ENCODE measurements at regions not wholly inside any gene's neighbourhood (a gene's known extent, or its start where the extent isn't known, plus 50 kb on each side); places are given as distances from the start of the nearest gene placed in this dataset.
A peak's percentile ranks its signal among the peaks of the same experiment; 100 is the strongest.

DNA sequence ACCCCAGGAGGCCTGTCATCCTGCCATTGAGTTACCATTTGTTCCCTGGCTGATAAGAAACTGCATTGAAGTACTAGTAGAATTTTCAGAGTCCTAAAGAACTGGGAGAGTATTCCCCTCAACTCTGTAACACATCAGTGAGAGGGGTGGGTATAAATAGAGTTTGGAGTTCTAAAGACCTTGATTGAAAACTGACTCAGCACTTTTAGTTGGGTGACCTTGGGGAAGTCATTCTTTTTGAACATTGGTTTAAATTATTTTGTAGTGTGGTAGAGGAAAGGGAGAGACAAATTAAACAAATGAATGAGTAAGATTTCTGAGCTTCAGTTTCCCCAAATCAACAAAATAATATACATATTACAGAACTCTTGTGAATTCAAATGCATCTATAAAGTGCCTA is 344.5 kb upstream of the THBS1 start:
- in situ Hi-C loops (cut with MboI) = no loop called here
- no peak overlapping the region for H3K27ac ChIP-seq

DNA sequence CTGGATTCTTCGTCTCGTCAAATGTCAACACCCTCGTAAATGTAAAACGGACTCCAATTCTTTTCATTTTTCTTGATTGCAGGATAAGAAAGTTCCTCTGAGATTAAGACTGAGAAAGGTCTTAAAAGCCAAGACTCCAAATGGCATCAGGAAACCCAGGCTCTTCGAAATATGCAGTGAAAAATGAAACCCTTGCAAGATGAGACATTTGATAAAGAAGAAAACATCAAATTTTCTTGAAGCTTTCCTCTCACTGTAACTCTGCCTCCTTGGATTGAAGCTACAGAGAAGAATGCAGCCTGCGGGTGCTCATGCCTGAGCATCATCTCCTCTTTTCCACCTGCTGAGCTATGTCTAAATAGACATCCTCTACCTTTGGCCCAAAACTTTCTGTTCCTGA is 342.4 kb upstream of the THBS1 start:
- H2AFZ ChIP-seq = no peak overlapping the region
- no peaks in the 10 kb centered on the region for H4K20me1 ChIP-seq (ENCODE audit: insufficient read depth)
- 96 to 99% methylated on average over 6 of the region's 6 CpGs for WGBS, 2 experiments (ENCODE audit: low coverage in 1 of 2, low lambda C conversion rate in 2 of 2, missing lambda C conversion rate in 2 of 2)
- H3K79me2 ChIP-seq (ENCODE audit: insufficient read depth) = no peaks in the 10 kb centered on the region
- H3K9ac ChIP-seq = no peak overlapping the region
- no peak overlapping the region for H3K4me3 ChIP-seq
- DNase-seq = no peak
- peaks cover 46% of the 10 kb centered on the region for H3K4me1 ChIP-seq (ENCODE audit: insufficient read depth)
- no peaks in the 10 kb centered on the region for H3K9me3 ChIP-seq (ENCODE audit: low read depth)
- no peaks in the 10 kb centered on the region for H3K27me3 ChIP-seq (replicated peaks; ENCODE audit: insufficient read depth)
- no peaks in the 10 kb centered on the region for H3K9me2 ChIP-seq (ENCODE audit: insufficient read depth)
- H3F3A ChIP-seq (ENCODE audit: insufficient read depth) = peaks cover 59% of the 10 kb centered on the region
- in situ Hi-C loops (cut with MboI) = no loop called here
- H3K27ac ChIP-seq = no peak overlapping the region
- TF ChIP-seq EZH2phosphoT487 (IDR thresholded peaks at IDR 0.05; ENCODE audit: insufficient read depth, low read depth) = no peak
- no peak for TF ChIP-seq EZH2 (IDR thresholded peaks at IDR 0.05; ENCODE audit: insufficient read depth, poor library complexity, severe bottlenecking)
- H3K36me3 ChIP-seq (ENCODE audit: low read depth) = no peaks in the 10 kb centered on the region
- no peak overlapping the region for H3K4me2 ChIP-seq (ENCODE audit: unreplicated experiment)

More for the DNA sequence above, 344.5 kb upstream of the THBS1 start:
- Histone ChIP-seq H3K79me2 (ENCODE audit: insufficient read depth) (no peaks in the 10 kb centered on the region), H4K20me1 (ENCODE audit: insufficient read depth) (no peaks in the 10 kb centered on the region), H3K36me3 (ENCODE audit: low read depth) (no peaks in the 10 kb centered on the region), H3K9ac (no peak overlapping the region), H3K4me3 (no peak overlapping the region), H3K27me3 (replicated peaks; ENCODE audit: insufficient read depth) (no peaks in the 10 kb centered on the region), H3K9me2 (ENCODE audit: insufficient read depth) (no peaks in the 10 kb centered on the region), H3F3A (ENCODE audit: insufficient read depth) (peaks cover 61% of the 10 kb centered on the region), H3K9me3 (ENCODE audit: low read depth) (no peaks in the 10 kb centered on the region), H3K4me2 (ENCODE audit: unreplicated experiment) (no peak overlapping the region), H3K4me1 (ENCODE audit: insufficient read depth) (peaks cover 48% of the 10 kb centered on the region), H2AFZ (no peak overlapping the region)
- DNase-seq = no peak
- no peak for TF ChIP-seq EZH2 (IDR thresholded peaks at IDR 0.05; ENCODE audit: insufficient read depth, poor library complexity, severe bottlenecking)
- TF ChIP-seq EZH2phosphoT487 (IDR thresholded peaks at IDR 0.05; ENCODE audit: insufficient read depth, low read depth) = no peak

DNA sequence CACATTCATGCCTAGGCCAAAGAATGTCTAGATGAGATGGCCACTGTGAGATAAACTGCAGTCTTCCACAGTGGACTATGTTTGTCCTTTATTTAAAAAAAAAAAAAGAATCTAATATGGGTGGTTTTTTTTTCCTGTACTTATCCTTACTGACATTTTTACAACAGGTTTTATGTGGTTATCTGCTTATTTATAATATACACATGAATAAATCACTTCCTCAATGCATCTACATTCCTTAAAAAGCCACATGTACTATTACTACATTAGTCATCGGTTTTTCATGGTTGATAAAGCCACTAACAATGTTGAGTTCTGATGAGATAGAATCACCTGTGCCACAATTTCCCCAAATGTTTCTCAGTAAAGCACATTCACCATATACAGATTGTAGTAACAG is 341.3 kb upstream of the THBS1 start:
- Histone ChIP-seq H3K9me3 (ENCODE audit: low read depth) (no peaks in the 10 kb centered on the region), H3K36me3 (ENCODE audit: low read depth) (no peaks in the 10 kb centered on the region), H3K27me3 (replicated peaks; ENCODE audit: insufficient read depth) (no peaks in the 10 kb centered on the region), H3K4me3 (no peak overlapping the region), H3K4me1 (ENCODE audit: insufficient read depth) (peaks cover 46% of the 10 kb centered on the region), H3K9ac (no peak overlapping the region), H4K20me1 (ENCODE audit: insufficient read depth) (no peaks in the 10 kb centered on the region), H3F3A (ENCODE audit: insufficient read depth) (peaks cover 63% of the 10 kb centered on the region), H3K79me2 (ENCODE audit: insufficient read depth) (no peaks in the 10 kb centered on the region), H3K4me2 (ENCODE audit: unreplicated experiment) (peak overlapping the region; percentile 6), H2AFZ (no peak overlapping the region), H3K27ac (peak overlapping the region; percentile 33), H3K9me2 (ENCODE audit: insufficient read depth) (no peaks in the 10 kb centered on the region)
- DNase-seq = peak; percentile 48
- WGBS, 2 experiments (ENCODE audit: low coverage in 1 of 2, low lambda C conversion rate in 2 of 2, missing lambda C conversion rate in 2 of 2) = 3 to 8% methylated on average over 1 of the region's 1 CpG
- TF ChIP-seq EZH2 (IDR thresholded peaks at IDR 0.05; ENCODE audit: insufficient read depth, poor library complexity, severe bottlenecking) (no peak), EZH2phosphoT487 (IDR thresholded peaks at IDR 0.05; ENCODE audit: insufficient read depth, low read depth) (no peak)
- in situ Hi-C loops (cut with MboI) = no loop called here

DNA sequence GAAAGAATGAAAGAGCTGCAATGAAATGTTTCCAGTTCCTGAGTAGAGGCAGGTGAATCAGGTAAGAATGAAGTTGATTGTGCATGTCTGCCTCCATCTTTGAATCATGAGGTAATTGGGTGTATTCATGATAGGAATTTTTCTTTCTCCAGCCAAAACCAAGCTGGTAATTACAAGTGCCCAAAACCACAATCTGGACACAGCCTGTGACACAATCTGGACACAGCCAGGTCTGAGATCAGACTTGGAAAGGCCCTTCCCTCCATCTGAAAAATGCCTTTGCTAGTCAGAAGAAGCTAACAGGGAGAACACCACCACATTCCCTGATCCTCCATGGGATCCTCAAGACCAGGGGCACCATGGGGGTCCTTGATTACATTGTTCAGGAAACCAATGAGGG is 338.5 kb upstream of the THBS1 start:
- H3K9me3 ChIP-seq (ENCODE audit: low read depth) = no peaks in the 10 kb centered on the region
- DNase-seq = peak; percentile 89
- TF ChIP-seq EZH2 (IDR thresholded peaks at IDR 0.05; ENCODE audit: insufficient read depth, poor library complexity, severe bottlenecking) = no peak
- TF ChIP-seq EZH2phosphoT487 (IDR thresholded peaks at IDR 0.05; ENCODE audit: insufficient read depth, low read depth) = peak; percentile 71; the same call in 1 of the 2 replicates
- H3K9me2 ChIP-seq (ENCODE audit: insufficient read depth) = 0 out of 2 replicates have a peak, but pooled peaks cover 3% of the 10 kb centered on the region
- peaks cover 81% of the 10 kb centered on the region for H3F3A ChIP-seq (ENCODE audit: insufficient read depth)
- H3K4me2 ChIP-seq (ENCODE audit: unreplicated experiment) = no peak overlapping the region
- no peaks in the 10 kb centered on the region for H3K36me3 ChIP-seq (ENCODE audit: low read depth)
- H3K27me3 ChIP-seq (replicated peaks; ENCODE audit: insufficient read depth) = no peaks in the 10 kb centered on the region
- no peak overlapping the region for H2AFZ ChIP-seq
- peaks cover 54% of the 10 kb centered on the region for H3K4me1 ChIP-seq (ENCODE audit: insufficient read depth)
- H3K27ac ChIP-seq = peak overlapping the region; percentile 56
- in situ Hi-C loops (cut with MboI) = no loop called here
- H3K4me3 ChIP-seq = no peak overlapping the region
- no peak overlapping the region for H3K9ac ChIP-seq
- H4K20me1 ChIP-seq (ENCODE audit: insufficient read depth) = no peaks in the 10 kb centered on the region
- H3K79me2 ChIP-seq (ENCODE audit: insufficient read depth) = no peaks in the 10 kb centered on the region

DNA sequence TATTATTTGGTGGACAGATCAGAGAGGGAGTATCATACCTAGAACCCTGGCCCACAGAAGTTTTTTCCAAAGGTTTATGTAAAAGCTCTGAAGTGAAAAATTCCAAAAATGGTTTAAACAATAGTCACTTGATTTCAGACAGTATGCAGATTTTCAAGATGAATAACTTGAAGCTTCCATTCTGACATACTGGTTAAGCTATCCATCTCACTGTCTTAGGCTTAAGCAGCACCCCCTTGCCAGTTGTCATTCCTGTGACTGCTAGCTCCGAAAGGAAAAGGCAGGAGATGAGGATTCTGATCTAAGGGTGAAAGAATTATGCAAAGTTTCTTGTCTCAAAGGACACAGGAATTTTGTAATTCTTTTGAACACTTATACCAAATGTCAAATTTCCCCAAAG is 337.5 kb upstream of the THBS1 start:
- Histone ChIP-seq H3K9me2 (ENCODE audit: insufficient read depth) (0 out of 2 replicates have a peak, but pooled peaks cover 3% of the 10 kb centered on the region), H3K27me3 (replicated peaks; ENCODE audit: insufficient read depth) (no peaks in the 10 kb centered on the region), H3K4me2 (ENCODE audit: unreplicated experiment) (peak overlapping the region; percentile 7), H4K20me1 (ENCODE audit: insufficient read depth) (no peaks in the 10 kb centered on the region), H3K4me3 (no peak overlapping the region), H2AFZ (no peak overlapping the region), H3K79me2 (ENCODE audit: insufficient read depth) (no peaks in the 10 kb centered on the region), H3K4me1 (ENCODE audit: insufficient read depth) (peaks cover 64% of the 10 kb centered on the region), H3K27ac (peak overlapping the region; percentile 56), H3K9ac (no peak overlapping the region), H3F3A (ENCODE audit: insufficient read depth) (peaks cover 87% of the 10 kb centered on the region), H3K9me3 (ENCODE audit: low read depth) (no peaks in the 10 kb centered on the region), H3K36me3 (ENCODE audit: low read depth) (no peaks in the 10 kb centered on the region)
- TF ChIP-seq EZH2phosphoT487 (IDR thresholded peaks at IDR 0.05; ENCODE audit: insufficient read depth, low read depth) (no peak), EZH2 (IDR thresholded peaks at IDR 0.05; ENCODE audit: insufficient read depth, poor library complexity, severe bottlenecking) (no peak)
- 45 to 56% methylated on average over 1 of the region's 1 CpG for WGBS, 2 experiments (ENCODE audit: low coverage in 1 of 2, low lambda C conversion rate in 2 of 2, missing lambda C conversion rate in 2 of 2)
- in situ Hi-C loops (cut with MboI) = no loop called here
- DNase-seq = peak; percentile 34
